Loucy (cell line): ENCODE measurements at regions not wholly inside any gene's neighbourhood (a gene's known extent, or its start where the extent isn't known, plus 50 kb on each side); places are given as distances from the start of the nearest gene placed in this dataset.

Experiments
- EZH2phosphoT487 ChIP-seq: fragments of 200-600 bp; IDR thresholded peaks from 2 replicates; pipeline ENCODE4 v1.6.1; 2018; ENCODE audit warnings: antibody characterized with exemption, mild to moderate bottlenecking, moderate library complexity, borderline replicate concordance
- TF ChIP-seq, protein P1 (sequence below): fragments of 200-600 bp; sonication (generic); conservative IDR thresholded peaks from 2 replicates; pipeline ENCODE4 v1.5.1; 2014; ENCODE audit warnings: mild to moderate bottlenecking, antibody characterized with exemption, low read length

- TF ChIP-seq, protein P1, sequence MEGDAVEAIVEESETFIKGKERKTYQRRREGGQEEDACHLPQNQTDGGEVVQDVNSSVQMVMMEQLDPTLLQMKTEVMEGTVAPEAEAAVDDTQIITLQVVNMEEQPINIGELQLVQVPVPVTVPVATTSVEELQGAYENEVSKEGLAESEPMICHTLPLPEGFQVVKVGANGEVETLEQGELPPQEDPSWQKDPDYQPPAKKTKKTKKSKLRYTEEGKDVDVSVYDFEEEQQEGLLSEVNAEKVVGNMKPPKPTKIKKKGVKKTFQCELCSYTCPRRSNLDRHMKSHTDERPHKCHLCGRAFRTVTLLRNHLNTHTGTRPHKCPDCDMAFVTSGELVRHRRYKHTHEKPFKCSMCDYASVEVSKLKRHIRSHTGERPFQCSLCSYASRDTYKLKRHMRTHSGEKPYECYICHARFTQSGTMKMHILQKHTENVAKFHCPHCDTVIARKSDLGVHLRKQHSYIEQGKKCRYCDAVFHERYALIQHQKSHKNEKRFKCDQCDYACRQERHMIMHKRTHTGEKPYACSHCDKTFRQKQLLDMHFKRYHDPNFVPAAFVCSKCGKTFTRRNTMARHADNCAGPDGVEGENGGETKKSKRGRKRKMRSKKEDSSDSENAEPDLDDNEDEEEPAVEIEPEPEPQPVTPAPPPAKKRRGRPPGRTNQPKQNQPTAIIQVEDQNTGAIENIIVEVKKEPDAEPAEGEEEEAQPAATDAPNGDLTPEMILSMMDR = no peak
- TF ChIP-seq EZH2phosphoT487 = no peak
Observed at GRCh38 chr6:74368746-74369145, 672.7 kb downstream of the CD109 start.
